GM12892 (cell line): ENCODE measurements at regions not wholly inside any gene's neighbourhood (a gene's known extent, or its start where the extent isn't known, plus 50 kb on each side); places are given as distances from the start of the nearest gene placed in this dataset.

Source experiments
- DNase-seq: peaks from one replicate; pipeline ENCODE4 v3.0.0; 2011; ENCODE audit not compliant: insufficient read length
- FAIRE-seq: peaks from 2 replicates; lab custom pipeline; 2011; peaks lifted over from hg19 to GRCh38; lab: Jason Lieb, UNC
- POLR2A ChIP-seq: IDR thresholded peaks from 2 replicates; pipeline ENCODE4 v1.6.1; 2011; ENCODE audit warnings: low read depth, low read length, control low read depth
- POLR2AphosphoS5 ChIP-seq: IDR thresholded peaks from 2 replicates; pipeline ENCODE4 v1.6.1; 2011; ENCODE audit warnings: low read depth, low read length, control low read depth
- TAF1 ChIP-seq: IDR thresholded peaks from 2 replicates; pipeline ENCODE4 v1.6.1; 2011; ENCODE audit warnings: low read depth, mild to moderate bottlenecking, control low read depth, low read length, borderline replicate concordance

DNA sequence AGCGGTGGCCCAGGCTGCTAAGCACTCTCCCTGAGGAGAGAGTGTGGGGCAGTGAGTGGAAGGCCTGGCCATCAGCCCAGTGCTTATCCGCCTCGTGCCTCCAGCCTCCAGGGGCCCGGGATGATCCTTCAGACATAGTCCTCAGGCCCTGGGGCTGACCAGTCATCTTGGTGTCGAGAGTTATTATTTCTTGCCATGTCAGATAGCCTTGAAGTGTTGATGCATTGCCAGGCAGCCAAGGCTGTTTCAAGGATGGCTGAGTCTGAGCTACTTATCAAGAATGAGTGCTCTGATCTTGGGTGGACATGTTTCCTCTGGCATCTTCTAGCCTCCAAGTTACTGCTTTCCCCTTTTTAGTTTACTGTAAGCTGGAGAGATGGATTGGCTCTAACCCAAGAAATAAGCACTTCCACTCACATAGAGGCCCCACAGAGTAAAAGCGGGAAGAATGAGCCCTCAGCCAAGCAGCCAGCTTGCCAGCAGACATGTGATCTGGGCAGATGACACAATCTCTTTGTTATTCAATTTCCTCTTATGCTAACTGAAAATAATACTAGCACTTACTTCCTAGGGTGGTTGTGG lies 136.5 kb upstream of the NAMPT start:
- DNase-seq (no peak), FAIRE-seq (no peak)
- no peak for TF ChIP-seq POLR2AphosphoS5
- TF ChIP-seq TAF1, result no peak
- no peak for TF ChIP-seq POLR2A

DNA sequence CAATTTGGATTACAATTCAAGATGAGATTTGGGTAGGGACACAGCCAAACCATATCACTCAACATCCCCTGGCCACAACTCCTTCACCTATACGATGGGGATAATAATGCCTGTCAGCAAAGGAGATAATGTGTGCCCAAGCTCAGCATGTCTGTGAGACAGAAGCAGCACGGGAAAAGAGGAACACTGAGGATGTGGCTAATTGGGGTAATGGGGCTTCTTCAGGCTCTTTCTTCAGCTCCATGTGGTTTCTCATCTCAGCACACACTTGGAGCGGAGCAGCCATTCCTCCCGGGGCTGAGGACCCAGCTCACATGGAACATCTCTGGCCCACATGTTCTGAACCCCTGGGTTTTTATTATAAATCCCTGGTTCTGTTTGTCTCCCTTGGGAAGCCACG lies 136.0 kb upstream of the NAMPT start:
- DNase-seq (no peak), FAIRE-seq (no peak)
- no peak for TF ChIP-seq POLR2A
- TF ChIP-seq TAF1, result no peak
- no peak for TF ChIP-seq POLR2AphosphoS5

DNA sequence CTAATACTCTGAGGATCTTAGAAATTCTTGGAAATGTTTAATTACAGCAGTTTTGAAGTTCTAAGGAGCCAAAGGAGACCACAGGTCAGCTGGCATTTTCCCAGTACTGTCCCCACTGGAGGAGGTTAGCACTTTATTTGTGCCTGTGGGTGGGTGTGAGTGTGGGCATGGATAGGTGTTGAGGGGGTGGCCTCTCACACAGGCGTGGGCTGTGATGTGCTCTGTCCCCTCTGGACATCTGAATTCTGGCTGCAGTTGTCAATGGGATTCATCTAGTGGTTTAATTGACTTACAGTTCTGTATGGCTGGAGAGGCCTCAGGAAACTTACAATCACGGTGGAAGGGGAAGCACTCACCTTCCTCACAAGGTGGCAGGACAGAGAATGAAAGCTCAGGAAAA lies 135.4 kb upstream of the NAMPT start:
- TF ChIP-seq POLR2AphosphoS5 (no peak), POLR2A (no peak), TAF1 (no peak)
- no peak for FAIRE-seq

GRCh38 chr7:106419455-106420182 lies 134.8 kb upstream of the NAMPT start:
- DNase-seq, result no peak
- FAIRE-seq, result no peak
- TF ChIP-seq TAF1 (no peak), POLR2AphosphoS5 (no peak), POLR2A (no peak)

More for the DNA sequence above, 135.4 kb upstream of the NAMPT start:
- no peak for DNase-seq

DNA sequence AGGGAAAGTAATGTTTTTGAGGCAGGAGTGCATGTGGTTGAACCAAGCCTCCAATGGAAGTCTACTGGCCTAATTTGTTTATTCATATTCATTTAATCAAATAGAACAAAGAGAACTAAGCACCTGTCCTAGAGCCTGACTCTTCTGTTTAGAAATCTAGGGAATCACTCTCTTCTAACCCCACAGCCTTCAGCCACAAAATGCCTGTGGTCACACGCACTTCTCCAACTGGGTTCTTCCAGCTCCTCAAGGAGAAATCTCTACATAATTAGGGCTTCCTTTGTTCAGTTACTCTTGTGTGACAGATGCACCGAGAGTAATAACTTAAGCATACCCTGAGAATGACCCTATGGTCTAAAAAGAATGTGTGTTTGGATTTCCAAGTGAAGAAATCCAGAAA lies 133.7 kb upstream of the NAMPT start:
- no peak for TF ChIP-seq POLR2AphosphoS5
- no peak for TF ChIP-seq POLR2A
- TF ChIP-seq TAF1, result no peak
- DNase-seq (no peak), FAIRE-seq (no peak)

- DNase-seq, result no peak
- TF ChIP-seq POLR2AphosphoS5 (no peak), TAF1 (no peak)
- no peak for FAIRE-seq
These were observed 133.3 kb upstream of the NAMPT start for GRCh38 chr7:106418094-106418493.

DNA sequence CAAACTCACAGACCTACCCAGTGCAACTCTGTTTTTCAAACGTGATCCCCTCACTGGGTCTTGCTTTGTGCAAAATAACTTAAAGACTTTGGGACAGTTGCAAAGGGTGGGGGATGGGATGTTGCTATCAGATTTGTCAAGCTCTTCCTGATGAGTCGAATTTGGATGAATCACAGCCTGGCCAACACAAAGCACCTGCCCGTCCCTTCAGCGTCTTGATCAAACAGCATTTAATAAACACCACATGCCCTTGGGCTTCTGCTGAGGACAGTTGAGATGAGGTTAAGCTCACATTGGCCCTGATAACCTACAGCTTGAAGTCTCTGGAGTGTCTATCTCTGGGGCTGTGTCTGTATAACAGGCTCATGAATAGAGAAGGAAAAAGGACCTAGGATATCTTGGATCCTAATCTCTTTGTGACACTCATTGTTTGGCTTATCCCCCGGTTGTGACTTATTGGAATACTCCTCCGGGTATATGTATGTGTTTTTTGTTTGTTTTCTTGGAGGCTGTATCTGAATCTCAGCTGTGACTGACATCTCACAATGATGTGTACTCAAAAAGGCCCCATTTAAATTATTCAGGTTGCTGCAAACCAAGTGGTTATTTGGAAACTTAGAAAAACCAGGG lies 132.6 kb upstream of the NAMPT start:
- FAIRE-seq, result no peak
- TF ChIP-seq POLR2AphosphoS5, result no peak
- no peak for TF ChIP-seq POLR2A
- no peak for TF ChIP-seq TAF1
- DNase-seq, result no peak

- no peak for FAIRE-seq
- TF ChIP-seq TAF1, result no peak
- no peak for TF ChIP-seq POLR2A
- no peak for TF ChIP-seq POLR2AphosphoS5
- no peak for DNase-seq
These were observed 131.6 kb upstream of the NAMPT start for GRCh38 chr7:106416430-106416829.

DNA sequence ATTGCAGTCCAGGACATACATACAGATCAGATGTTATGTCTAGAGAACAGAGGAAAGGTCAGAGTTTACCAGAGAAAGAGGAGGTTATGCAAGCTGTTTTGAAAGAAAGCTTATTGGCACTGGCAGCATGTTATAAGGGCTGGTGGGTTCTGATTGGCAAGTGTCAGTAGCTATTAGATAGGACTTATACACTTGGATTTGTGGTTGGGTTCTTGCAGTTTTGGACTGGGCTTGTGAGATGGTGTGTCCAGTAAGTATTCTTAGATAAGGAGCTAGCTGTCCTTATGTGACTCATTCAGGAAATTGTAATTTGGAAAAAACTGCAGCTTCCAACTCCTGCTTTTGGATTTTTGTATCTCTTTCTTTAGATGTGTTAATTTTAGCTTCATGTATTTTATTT lies 130.7 kb upstream of the NAMPT start:
- no peak for FAIRE-seq
- TF ChIP-seq POLR2AphosphoS5 (no peak), POLR2A (no peak), TAF1 (no peak)
- no peak for DNase-seq

GRCh38 chr7:106413446-106413845 lies 128.7 kb upstream of the NAMPT start:
- FAIRE-seq, result no peak
- no peak for DNase-seq
- TF ChIP-seq POLR2AphosphoS5 (no peak), TAF1 (no peak), POLR2A (no peak)

- FAIRE-seq (no peak), DNase-seq (no peak)
- no peak for TF ChIP-seq POLR2AphosphoS5
- no peak for TF ChIP-seq POLR2A
- TF ChIP-seq TAF1, result no peak
These were observed 120.9 kb upstream of the NAMPT start for GRCh38 chr7:106405697-106406141.

DNA sequence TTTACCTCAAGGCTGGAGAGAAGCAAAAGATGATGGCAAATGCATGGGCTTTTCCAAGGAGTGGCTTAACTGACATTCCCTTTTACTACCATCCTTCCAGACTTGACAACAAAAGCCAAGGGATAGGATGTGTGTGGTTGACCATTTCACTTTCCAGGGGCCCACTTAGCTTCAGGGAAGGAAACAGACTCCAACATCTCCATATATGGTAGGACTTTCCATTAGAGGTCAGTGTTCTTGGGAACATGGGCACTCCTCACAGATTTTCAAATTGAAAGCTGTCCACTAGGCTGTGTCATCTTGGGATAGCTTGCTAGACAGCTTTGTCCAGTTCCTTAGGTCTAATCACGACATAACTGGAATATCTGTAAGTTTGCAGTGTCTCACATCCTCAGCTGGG lies 118.1 kb upstream of the NAMPT start:
- DNase-seq (no peak), FAIRE-seq (no peak)
- TF ChIP-seq TAF1, result no peak
- no peak for TF ChIP-seq POLR2AphosphoS5
- TF ChIP-seq POLR2A, result no peak
